ENCODE measurements at regions not wholly inside any gene's neighbourhood (a gene's known extent, or its start where the extent isn't known, plus 50 kb on each side); places are given as distances from the start of the nearest gene placed in this dataset.

DNA sequence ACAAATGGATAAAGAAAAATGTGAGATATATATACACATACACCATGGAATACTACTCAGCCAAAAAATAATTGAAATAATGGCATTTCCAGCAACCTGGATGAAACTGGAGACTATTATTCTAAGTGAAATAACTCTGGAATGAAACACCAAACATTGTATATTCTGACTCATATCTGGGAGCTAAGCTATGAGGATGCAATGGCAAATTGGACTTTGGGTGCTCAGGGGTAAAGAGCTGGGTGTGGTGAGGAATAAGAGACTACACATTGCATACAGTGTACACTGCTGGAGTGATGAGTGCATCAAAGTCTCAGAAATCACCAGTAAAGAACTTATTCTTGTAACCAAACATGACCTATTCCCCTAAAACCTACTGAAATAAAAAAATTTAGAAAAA, 636.0 kb upstream of the LRATD1 start:
- Histone ChIP-seq H3K36me3 (no peaks in the 10 kb centered on the region), H3K4me1 (no peaks in the 10 kb centered on the region), H3K4me3 (no peak overlapping the region), H3K27me3 (no peaks in the 10 kb centered on the region), H3K9me3 (no peaks in the 10 kb centered on the region), H3K27ac (no peak overlapping the region)
- TF ChIP-seq, protein P1, sequence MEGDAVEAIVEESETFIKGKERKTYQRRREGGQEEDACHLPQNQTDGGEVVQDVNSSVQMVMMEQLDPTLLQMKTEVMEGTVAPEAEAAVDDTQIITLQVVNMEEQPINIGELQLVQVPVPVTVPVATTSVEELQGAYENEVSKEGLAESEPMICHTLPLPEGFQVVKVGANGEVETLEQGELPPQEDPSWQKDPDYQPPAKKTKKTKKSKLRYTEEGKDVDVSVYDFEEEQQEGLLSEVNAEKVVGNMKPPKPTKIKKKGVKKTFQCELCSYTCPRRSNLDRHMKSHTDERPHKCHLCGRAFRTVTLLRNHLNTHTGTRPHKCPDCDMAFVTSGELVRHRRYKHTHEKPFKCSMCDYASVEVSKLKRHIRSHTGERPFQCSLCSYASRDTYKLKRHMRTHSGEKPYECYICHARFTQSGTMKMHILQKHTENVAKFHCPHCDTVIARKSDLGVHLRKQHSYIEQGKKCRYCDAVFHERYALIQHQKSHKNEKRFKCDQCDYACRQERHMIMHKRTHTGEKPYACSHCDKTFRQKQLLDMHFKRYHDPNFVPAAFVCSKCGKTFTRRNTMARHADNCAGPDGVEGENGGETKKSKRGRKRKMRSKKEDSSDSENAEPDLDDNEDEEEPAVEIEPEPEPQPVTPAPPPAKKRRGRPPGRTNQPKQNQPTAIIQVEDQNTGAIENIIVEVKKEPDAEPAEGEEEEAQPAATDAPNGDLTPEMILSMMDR (IDR thresholded peaks at IDR 0.05 in 4 of 5, conservative IDR thresholded peaks at IDR 0.05 in 1 of 5), result no peak
- no peak for TF ChIP-seq POLR2A (IDR thresholded peaks at IDR 0.05)
- ATAC-seq, result no peak
- no peak for DNase-seq
- intact Hi-C loops (cut with DNase I; ENCODE audit: low total_unique reads), result no loop called here
- in situ Hi-C loops (cut with MboI; ENCODE audit: low sequenced_read_pairs in 4 of 4), result no loop called here

DNA sequence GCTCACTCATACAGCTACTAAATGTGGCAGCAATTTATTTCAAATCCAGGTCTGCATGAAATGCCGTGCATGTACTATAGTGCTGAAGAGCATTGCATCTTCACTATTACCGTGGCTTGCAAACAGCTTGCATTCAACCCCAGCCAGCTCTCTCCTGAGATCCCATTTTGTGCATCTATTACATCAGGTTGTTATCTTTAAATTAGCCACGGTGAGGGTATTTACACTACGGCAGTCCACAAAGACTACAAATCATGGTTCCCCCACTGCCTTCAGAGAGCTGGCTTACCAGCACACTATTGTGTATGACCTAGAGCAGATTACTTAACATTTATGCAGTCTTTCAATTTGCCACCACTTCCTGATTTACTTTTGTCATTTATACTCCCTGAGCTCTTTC, 621.3 kb upstream of the LRATD1 start:
- ATAC-seq, result no peak
- in situ Hi-C loops (cut with MboI; ENCODE audit: low sequenced_read_pairs in 4 of 4), result no loop called here
- TF ChIP-seq, protein P1 (IDR thresholded peaks at IDR 0.05 in 4 of 5, conservative IDR thresholded peaks at IDR 0.05 in 1 of 5), result no peak
- no peak for TF ChIP-seq POLR2A (IDR thresholded peaks at IDR 0.05)
- Histone ChIP-seq H3K36me3 (no peaks in the 10 kb centered on the region), H3K4me1 (no peaks in the 10 kb centered on the region), H3K27me3 (no peaks in the 10 kb centered on the region), H3K27ac (no peak overlapping the region), H3K4me3 (no peak overlapping the region), H3K9me3 (no peaks in the 10 kb centered on the region)
- intact Hi-C loops (cut with DNase I; ENCODE audit: low total_unique reads), result no loop called here
- DNase-seq, result no peak

DNA sequence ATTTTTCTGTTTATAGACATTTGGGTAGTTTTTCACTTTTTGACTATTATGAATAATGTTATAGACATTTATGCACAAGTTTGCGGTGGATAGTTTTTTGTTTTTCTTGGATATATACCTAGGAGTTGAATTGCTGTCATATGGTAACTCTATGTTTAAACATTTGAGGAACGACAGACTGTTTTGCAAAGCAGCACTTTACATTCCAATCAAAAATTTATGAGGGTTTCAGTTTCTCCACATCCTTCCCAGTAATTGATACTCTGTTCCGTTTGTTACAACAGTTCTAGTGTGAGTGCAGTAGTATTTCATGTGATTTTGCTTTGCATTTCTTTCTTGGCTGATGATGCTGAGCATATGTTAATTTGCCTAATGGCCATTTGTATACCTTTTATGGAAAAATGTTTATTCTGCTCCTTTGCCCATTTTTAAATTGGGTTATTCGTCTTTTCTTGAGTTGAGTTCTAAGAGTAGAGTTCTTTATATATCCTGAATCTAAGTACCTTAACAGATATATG, 617.3 kb upstream of the LRATD1 start:
- DNase-seq, result no peak
- H3K27ac ChIP-seq, result no peak overlapping the region
- H3K4me1 ChIP-seq, result no peaks in the 10 kb centered on the region
- in situ Hi-C loops (cut with MboI; ENCODE audit: low sequenced_read_pairs in 4 of 4) (no loop called here), intact Hi-C loops (cut with DNase I; ENCODE audit: low total_unique reads) (no loop called here)
- no peaks in the 10 kb centered on the region for H3K9me3 ChIP-seq
- H3K27me3 ChIP-seq, result no peaks in the 10 kb centered on the region
- no peaks in the 10 kb centered on the region for H3K36me3 ChIP-seq
- TF ChIP-seq POLR2A (IDR thresholded peaks at IDR 0.05), result no peak
- TF ChIP-seq, protein P1 (IDR thresholded peaks at IDR 0.05 in 4 of 5, conservative IDR thresholded peaks at IDR 0.05 in 1 of 5), result no peak
- no peak overlapping the region for H3K4me3 ChIP-seq
- no peak for ATAC-seq

DNA sequence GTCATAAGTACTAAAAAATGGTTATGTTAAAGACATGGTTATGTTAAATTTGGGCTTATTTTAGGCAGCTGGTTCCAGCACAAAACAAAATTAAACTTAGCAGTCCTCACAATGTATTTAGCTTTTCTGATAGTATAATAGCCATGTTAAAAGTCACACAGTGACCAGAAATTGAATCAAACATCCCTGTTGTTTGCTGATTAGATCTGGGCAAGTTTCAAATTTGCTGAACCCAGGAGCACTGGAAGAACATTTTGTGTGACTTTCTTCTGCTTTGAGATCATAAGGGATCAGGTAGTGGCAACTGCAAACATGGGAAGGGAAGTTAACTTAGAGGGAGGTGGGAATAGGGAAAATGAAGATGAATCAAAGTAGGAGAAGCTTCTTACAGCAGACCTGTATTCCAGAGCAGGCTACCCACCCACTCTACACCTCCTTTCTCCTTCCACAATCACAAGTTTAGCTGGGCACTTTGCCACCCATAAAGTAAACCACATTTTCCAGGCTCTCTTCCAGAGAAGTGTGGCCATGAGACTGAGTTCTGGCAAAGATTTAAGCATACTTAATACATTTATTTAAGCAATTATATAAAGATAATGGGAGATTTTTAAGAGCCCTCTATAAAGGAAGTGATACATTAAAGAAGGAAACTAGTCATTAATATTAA, 616.1 kb upstream of the LRATD1 start:
- no peak for TF ChIP-seq POLR2A (IDR thresholded peaks at IDR 0.05)
- TF ChIP-seq, protein P1 (IDR thresholded peaks at IDR 0.05 in 4 of 5, conservative IDR thresholded peaks at IDR 0.05 in 1 of 5), result no peak
- Histone ChIP-seq H3K27me3 (no peaks in the 10 kb centered on the region), H3K9me3 (no peaks in the 10 kb centered on the region), H3K4me3 (no peak overlapping the region), H3K27ac (no peak overlapping the region), H3K4me1 (no peaks in the 10 kb centered on the region), H3K36me3 (no peaks in the 10 kb centered on the region)
- DNase-seq, result no peak
- intact Hi-C loops (cut with DNase I; ENCODE audit: low total_unique reads), result no loop called here
- no peak for ATAC-seq
- in situ Hi-C loops (cut with MboI; ENCODE audit: low sequenced_read_pairs in 4 of 4), result no loop called here

DNA sequence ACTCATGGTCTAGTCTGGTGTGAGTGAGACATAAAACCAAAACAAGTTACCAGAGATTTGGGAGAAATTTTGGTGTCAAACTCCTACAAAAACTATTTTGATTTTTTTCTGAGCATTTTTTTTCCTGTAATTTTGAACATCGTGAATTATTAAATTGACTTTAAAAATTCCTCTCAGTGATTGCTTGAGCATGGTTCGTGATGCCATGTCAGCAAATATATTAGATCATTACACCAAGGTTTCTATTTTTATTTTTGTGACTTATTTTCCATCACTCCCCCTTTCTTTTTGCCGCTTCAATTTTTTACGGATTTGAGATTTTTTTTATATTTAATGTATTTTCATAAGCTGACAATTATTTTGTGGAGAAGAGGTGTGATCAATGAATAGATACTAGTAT, 613.9 kb upstream of the LRATD1 start:
- no peak for ATAC-seq
- H3K4me1 ChIP-seq, result no peaks in the 10 kb centered on the region
- H3K4me3 ChIP-seq, result no peak overlapping the region
- intact Hi-C loops (cut with DNase I; ENCODE audit: low total_unique reads) (no loop called here), in situ Hi-C loops (cut with MboI; ENCODE audit: low sequenced_read_pairs in 4 of 4) (no loop called here)
- no peak for TF ChIP-seq POLR2A (IDR thresholded peaks at IDR 0.05)
- TF ChIP-seq, protein P1 (IDR thresholded peaks at IDR 0.05 in 4 of 5, conservative IDR thresholded peaks at IDR 0.05 in 1 of 5), result no peak
- H3K27ac ChIP-seq, result no peak overlapping the region
- H3K9me3 ChIP-seq, result no peaks in the 10 kb centered on the region
- H3K36me3 ChIP-seq, result no peaks in the 10 kb centered on the region
- H3K27me3 ChIP-seq, result no peaks in the 10 kb centered on the region
- DNase-seq, result no peak

Measured in gastrocnemius medialis (tissue), 4 donors.